Mesenchymal stem cell (in vitro differentiated cells and primary cell): ENCODE measurements at regions not wholly inside any gene's neighbourhood (a gene's known extent, or its start where the extent isn't known, plus 50 kb on each side); places are given as distances from the start of the nearest gene placed in this dataset.

Experiments used
- DNase-seq: peaks from one replicate; pipeline ENCODE4 v3.0.0-alpha.2; 2013
- H2AFZ ChIP-seq: one replicate; pipeline ENCODE4 v1.6.1; 2013; ENCODE audit warnings: low read depth, mild to moderate bottlenecking, control low read depth, inconsistent platforms, low read length, moderate library complexity
- H2AK5ac ChIP-seq: 2 replicates; pipeline ENCODE4 v1.6.1; 2013; ENCODE audit warnings: low read length, moderate library complexity, mild to moderate bottlenecking, inconsistent platforms; ENCODE audit not compliant: severe bottlenecking
- H2BK120ac ChIP-seq: one replicate; pipeline ENCODE4 v1.6.1; 2013; ENCODE audit warnings: low read depth, mild to moderate bottlenecking, inconsistent platforms, low read length, moderate library complexity
- H2BK12ac ChIP-seq, 2 experiments: one replicate each; pipeline ENCODE4 v1.6.1; 2013; ENCODE audit warnings: inconsistent platforms in 2 of 2, low read length in 2 of 2, mild to moderate bottlenecking in 2 of 2, moderate library complexity in 2 of 2, control low read depth in 1 of 2
- H2BK15ac ChIP-seq: one replicate; pipeline ENCODE4 v1.6.1; 2013; ENCODE audit warnings: mild to moderate bottlenecking, low read depth, inconsistent platforms; ENCODE audit not compliant: poor library complexity, severe bottlenecking
- H2BK5ac ChIP-seq: 2 replicates; pipeline ENCODE4 v1.6.1; 2013; ENCODE audit warnings: low read depth, mild to moderate bottlenecking, low read length, control low read depth, inconsistent platforms; ENCODE audit not compliant: poor library complexity, severe bottlenecking
- H3K14ac ChIP-seq, 2 experiments: one replicate each; pipeline ENCODE4 v1.6.1; 2013; ENCODE audit warnings: inconsistent platforms in 2 of 2, low read length in 2 of 2, control low read depth in 1 of 2, mild to moderate bottlenecking in 1 of 2, moderate library complexity in 1 of 2
- H3K18ac ChIP-seq, 2 experiments: one replicate each; pipeline ENCODE4 v1.6.1; 2013; ENCODE audit warnings: inconsistent platforms in 2 of 2, low read length in 2 of 2, control low read depth in 1 of 2, low read depth in 1 of 2, mild to moderate bottlenecking in 1 of 2
- H3K23ac ChIP-seq, 2 experiments: one replicate each; pipeline ENCODE4 v1.6.1; 2013; ENCODE audit warnings: inconsistent platforms in 2 of 2, low read length in 2 of 2, mild to moderate bottlenecking in 2 of 2, moderate library complexity in 2 of 2, control low read depth in 1 of 2
- H3K27ac ChIP-seq: 2 replicates; pipeline ENCODE4 v1.5.1; 2013; ENCODE audit warnings: mild to moderate bottlenecking, moderate library complexity, low read length, control low read depth, inconsistent platforms; ENCODE audit not compliant: poor library complexity, severe bottlenecking
- H3K27me3 ChIP-seq, 2 experiments: 2 replicates each; pipeline versions ENCODE4 v1.6.1 to v1.7.0; 2013; ENCODE audit warnings: low read length in 2 of 2, mild to moderate bottlenecking in 2 of 2, moderate library complexity in 2 of 2, control low read depth in 1 of 2, inconsistent platforms in 1 of 2; ENCODE audit not compliant: control insufficient read depth in 1 of 2, insufficient read depth in 1 of 2
- H3K36me3 ChIP-seq, 2 experiments: 2 replicates each; pipeline versions ENCODE4 v1.6.1 to v1.7.0; 2013; ENCODE audit warnings: low read length in 2 of 2, control low read depth in 1 of 2, inconsistent platforms in 1 of 2, low read depth in 1 of 2, mild to moderate bottlenecking in 1 of 2; ENCODE audit not compliant: insufficient read depth in 2 of 2, control insufficient read depth in 1 of 2
- H3K4ac ChIP-seq, 2 experiments: one replicate each; pipeline ENCODE4 v1.6.1; 2013; ENCODE audit warnings: inconsistent platforms in 2 of 2, low read length in 2 of 2, mild to moderate bottlenecking in 2 of 2, moderate library complexity in 2 of 2, control low read depth in 1 of 2, low read depth in 1 of 2
- H3K4me1 ChIP-seq: 2 replicates; pipeline ENCODE4 v1.6.1; 2013; ENCODE audit warnings: low read depth, low read length, control low read depth; ENCODE audit not compliant: control insufficient read depth, insufficient read depth
- H3K4me2 ChIP-seq: 2 replicates; pipeline ENCODE4 v1.6.1; 2013; ENCODE audit warnings: low read length, mild to moderate bottlenecking, inconsistent platforms; ENCODE audit not compliant: poor library complexity, severe bottlenecking
- H3K4me3 ChIP-seq, 2 experiments: 2 replicates each; pipeline versions ENCODE4 v1.5.1 to v1.7.0; 2013; ENCODE audit warnings: low read length in 2 of 2, mild to moderate bottlenecking in 2 of 2, control low read depth in 1 of 2, low read depth in 1 of 2; ENCODE audit not compliant: insufficient read depth in 1 of 2
- H3K79me1 ChIP-seq: replicated peaks from 2 replicates; pipeline ENCODE4 v1.6.1; 2013; ENCODE audit warnings: mild to moderate bottlenecking, control low read depth, low read length, inconsistent platforms; ENCODE audit not compliant: poor library complexity, severe bottlenecking
- H3K9ac ChIP-seq: 2 replicates; pipeline ENCODE4 v1.7.0; 2013; ENCODE audit warnings: mild to moderate bottlenecking, low read length, moderate library complexity
- H3K9me3 ChIP-seq: 2 replicates; pipeline ENCODE4 v1.7.0; 2013; ENCODE audit warnings: mild to moderate bottlenecking, low read length; ENCODE audit not compliant: control insufficient read depth
- H4K8ac ChIP-seq: one replicate; pipeline ENCODE4 v1.6.1; 2013; ENCODE audit warnings: inconsistent platforms, mild to moderate bottlenecking, low read length, moderate library complexity
- H4K91ac ChIP-seq: one replicate; pipeline ENCODE4 v1.6.1; 2013; ENCODE audit warnings: mild to moderate bottlenecking, low read length, inconsistent platforms
- WGBS: methylation state at CpG from one replicate; pipeline ENCODE4 v1.1.7; 2013; ENCODE audit warnings: mixed read lengths; 5-methylcytosine and 5-hydroxymethylcytosine counted together

DNA sequence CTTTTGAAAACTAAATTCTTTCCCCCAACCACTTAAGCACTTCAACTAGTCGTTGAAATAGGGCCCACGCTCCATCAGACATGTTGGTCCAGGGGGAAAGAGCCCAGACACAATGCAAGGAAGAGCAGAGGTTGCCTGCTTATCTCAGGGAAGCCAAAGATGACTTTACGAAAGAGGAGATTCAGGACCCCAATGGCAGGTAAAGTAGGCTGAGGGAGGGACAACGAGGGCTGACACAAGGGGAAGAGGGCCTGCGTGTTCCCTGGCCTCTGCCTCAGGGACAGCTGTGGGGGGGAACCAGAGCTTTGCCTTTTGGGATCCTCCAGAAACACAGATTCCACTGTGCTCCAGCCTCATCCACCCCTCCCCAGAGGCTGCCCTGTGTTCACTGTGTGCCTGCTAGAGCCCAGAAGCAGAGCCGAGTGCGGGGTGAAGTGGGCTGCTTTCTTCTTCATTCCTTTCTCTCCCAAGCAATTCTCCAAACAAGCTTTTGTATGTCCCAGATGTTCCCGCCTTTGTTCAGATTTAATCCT lies 135.5 kb upstream of the GRIK3 start:
- Histone ChIP-seq H3K9ac (no peak overlapping the region), H2AFZ (no peak overlapping the region), H2AK5ac (no peak overlapping the region), H3K4ac (no peak overlapping the region), H3K4me1 (no peaks in the 10 kb centered on the region), H3K27me3 (no peaks in the 10 kb centered on the region), H2BK15ac (no peak overlapping the region), H3K4me3 (no peak overlapping the region), H3K9me3 (no peaks in the 10 kb centered on the region), H4K91ac (no peak overlapping the region), H3K4me2 (no peak overlapping the region), H3K14ac (no peak overlapping the region), H4K8ac (no peak overlapping the region), H3K23ac (no peak overlapping the region), H3K79me1 (no peaks in the 10 kb centered on the region), H3K18ac (no peak overlapping the region), H3K36me3 (no peaks in the 10 kb centered on the region), H2BK120ac (no peak overlapping the region), H3K27ac (no peak overlapping the region), H2BK12ac (no peak overlapping the region), H2BK5ac (no peak overlapping the region)
- 65% methylated on average over 8 of the region's 8 CpGs for WGBS
- no peak for DNase-seq

DNA sequence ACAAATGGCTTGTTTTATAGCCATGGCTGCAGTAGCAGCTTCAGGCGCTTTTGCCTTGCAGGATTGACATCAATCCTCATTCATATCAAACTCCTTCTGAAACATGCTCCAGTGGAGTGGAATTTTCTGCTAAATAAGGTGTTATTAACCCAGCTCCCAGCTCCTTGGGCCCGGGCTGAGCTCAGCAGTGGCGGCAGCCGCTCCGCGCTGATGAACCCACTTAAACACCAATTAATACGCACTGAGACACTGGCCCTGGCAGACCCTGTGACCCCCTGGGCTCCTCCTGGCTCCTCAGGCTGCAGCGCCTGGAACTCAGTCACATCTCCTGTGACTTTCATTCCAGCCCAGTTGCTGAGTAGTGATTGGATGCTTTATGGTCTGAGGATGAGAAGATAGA lies 137.4 kb upstream of the GRIK3 start:
- H2AFZ ChIP-seq, result no peak overlapping the region
- no peaks in the 10 kb centered on the region for H3K27me3 ChIP-seq
- H2BK15ac ChIP-seq, result no peak overlapping the region
- no peaks in the 10 kb centered on the region for H3K4me1 ChIP-seq
- H2BK120ac ChIP-seq, result no peak overlapping the region
- no peaks in the 10 kb centered on the region for H3K9me3 ChIP-seq
- H3K4me3 ChIP-seq, result no peak overlapping the region
- H3K27ac ChIP-seq, result no peak overlapping the region
- no peak overlapping the region for H4K8ac ChIP-seq
- H3K23ac ChIP-seq, result no peak overlapping the region
- no peak overlapping the region for H2BK5ac ChIP-seq
- no peak overlapping the region for H2AK5ac ChIP-seq
- no peaks in the 10 kb centered on the region for H3K79me1 ChIP-seq
- WGBS, result 78% methylated on average over 8 of the region's 8 CpGs
- no peak overlapping the region for H4K91ac ChIP-seq
- H3K36me3 ChIP-seq, result no peaks in the 10 kb centered on the region
- no peak overlapping the region for H3K9ac ChIP-seq
- no peak overlapping the region for H3K4ac ChIP-seq
- no peak overlapping the region for H3K18ac ChIP-seq
- H3K14ac ChIP-seq, result no peak overlapping the region
- DNase-seq, result no peak
- no peak overlapping the region for H3K4me2 ChIP-seq
- H2BK12ac ChIP-seq, result no peak overlapping the region

- H2BK15ac ChIP-seq, result no peak overlapping the region
- no peak overlapping the region for H2AFZ ChIP-seq
- H2AK5ac ChIP-seq, result no peak overlapping the region
- H3K9ac ChIP-seq, result no peak overlapping the region
- H3K23ac ChIP-seq, result no peak overlapping the region
- no peak overlapping the region for H3K4me3 ChIP-seq
- H3K18ac ChIP-seq, result no peak overlapping the region
- H2BK120ac ChIP-seq, result no peak overlapping the region
- WGBS, result 55% methylated on average over 3 of the region's 3 CpGs
- no peak for DNase-seq
- no peaks in the 10 kb centered on the region for H3K79me1 ChIP-seq
- no peak overlapping the region for H4K8ac ChIP-seq
- no peak overlapping the region for H3K14ac ChIP-seq
- H4K91ac ChIP-seq, result no peak overlapping the region
- no peak overlapping the region for H2BK5ac ChIP-seq
- no peak overlapping the region for H3K4me2 ChIP-seq
- H3K4ac ChIP-seq, result no peak overlapping the region
- H3K9me3 ChIP-seq, result no peaks in the 10 kb centered on the region
- H3K27me3 ChIP-seq, result no peaks in the 10 kb centered on the region
- H3K4me1 ChIP-seq, result no peaks in the 10 kb centered on the region
- no peak overlapping the region for H3K27ac ChIP-seq
- H2BK12ac ChIP-seq, result no peak overlapping the region
- H3K36me3 ChIP-seq, result no peaks in the 10 kb centered on the region
Observed at GRCh38 chr1:37174341-37174740, 140.0 kb upstream of the GRIK3 start.

- Histone ChIP-seq H3K14ac (no peak overlapping the region), H4K91ac (no peak overlapping the region), H3K9me3 (no peaks in the 10 kb centered on the region), H3K4ac (no peak overlapping the region), H3K9ac (no peak overlapping the region), H3K36me3 (no peaks in the 10 kb centered on the region), H3K23ac (no peak overlapping the region), H2AK5ac (no peak overlapping the region), H2BK120ac (no peak overlapping the region), H3K27ac (no peak overlapping the region), H2BK15ac (no peak overlapping the region), H2BK5ac (no peak overlapping the region), H4K8ac (no peak overlapping the region), H2AFZ (no peak overlapping the region), H3K79me1 (no peaks in the 10 kb centered on the region), H2BK12ac (no peak overlapping the region), H3K4me1 (no peaks in the 10 kb centered on the region), H3K4me3 (no peak overlapping the region), H3K4me2 (no peak overlapping the region), H3K18ac (no peak overlapping the region), H3K27me3 (no peaks in the 10 kb centered on the region)
- 24% methylated on average over 2 of the region's 2 CpGs for WGBS
- DNase-seq, result no peak
Observed at GRCh38 chr1:37174876-37175275, 140.6 kb upstream of the GRIK3 start.
